IMR-90 (cell line): ENCODE measurements at regions not wholly inside any gene's neighbourhood (a gene's known extent, or its start where the extent isn't known, plus 50 kb on each side); places are given as distances from the start of the nearest gene placed in this dataset.

ENCODE experiments used
- CEBPB ChIP-seq: IDR thresholded peaks from 2 replicates; pipeline ENCODE4 v1.6.1; 2012; ENCODE audit warnings: low read depth, low read length, improper control_type of control experiment
- MXI1 ChIP-seq: IDR thresholded peaks from 2 replicates; pipeline ENCODE4 v1.6.1; 2012; ENCODE audit warnings: low read depth, mild to moderate bottlenecking, low read length, moderate library complexity, borderline replicate concordance
- POLR2A ChIP-seq: IDR thresholded peaks from 2 replicates; pipeline ENCODE4 v1.6.1; 2012; ENCODE audit warnings: mild to moderate bottlenecking, low read depth, low read length
- TF ChIP-seq, protein P1 (sequence below): conservative IDR thresholded peaks from 2 replicates; pipeline ENCODE4 v1.5.1; 2012; ENCODE audit warnings: mild to moderate bottlenecking, low read depth, low read length, improper control_type of control experiment

DNA sequence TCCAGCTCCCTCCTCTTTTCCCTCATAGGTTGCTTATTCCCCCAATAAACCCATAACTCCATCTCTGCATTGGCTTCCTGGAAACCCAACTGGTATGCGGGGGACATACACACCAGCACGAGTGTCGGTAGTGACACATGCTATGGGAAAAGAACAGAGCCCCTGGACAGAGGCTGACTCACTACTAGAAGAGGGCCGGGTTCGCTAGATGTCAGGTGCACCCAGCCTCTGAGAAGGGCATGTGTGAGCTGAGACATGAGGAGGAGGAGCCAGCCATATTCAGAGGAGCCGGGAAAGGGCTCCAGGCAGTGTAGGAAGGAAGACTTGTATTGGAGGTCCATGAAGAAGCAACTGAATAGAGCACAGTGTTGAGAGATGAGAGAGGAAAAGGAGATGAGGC is 241.1 kb downstream of the SOX9 start:
- TF ChIP-seq, protein P1, sequence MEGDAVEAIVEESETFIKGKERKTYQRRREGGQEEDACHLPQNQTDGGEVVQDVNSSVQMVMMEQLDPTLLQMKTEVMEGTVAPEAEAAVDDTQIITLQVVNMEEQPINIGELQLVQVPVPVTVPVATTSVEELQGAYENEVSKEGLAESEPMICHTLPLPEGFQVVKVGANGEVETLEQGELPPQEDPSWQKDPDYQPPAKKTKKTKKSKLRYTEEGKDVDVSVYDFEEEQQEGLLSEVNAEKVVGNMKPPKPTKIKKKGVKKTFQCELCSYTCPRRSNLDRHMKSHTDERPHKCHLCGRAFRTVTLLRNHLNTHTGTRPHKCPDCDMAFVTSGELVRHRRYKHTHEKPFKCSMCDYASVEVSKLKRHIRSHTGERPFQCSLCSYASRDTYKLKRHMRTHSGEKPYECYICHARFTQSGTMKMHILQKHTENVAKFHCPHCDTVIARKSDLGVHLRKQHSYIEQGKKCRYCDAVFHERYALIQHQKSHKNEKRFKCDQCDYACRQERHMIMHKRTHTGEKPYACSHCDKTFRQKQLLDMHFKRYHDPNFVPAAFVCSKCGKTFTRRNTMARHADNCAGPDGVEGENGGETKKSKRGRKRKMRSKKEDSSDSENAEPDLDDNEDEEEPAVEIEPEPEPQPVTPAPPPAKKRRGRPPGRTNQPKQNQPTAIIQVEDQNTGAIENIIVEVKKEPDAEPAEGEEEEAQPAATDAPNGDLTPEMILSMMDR, result no peak
- no peak for TF ChIP-seq POLR2A
- TF ChIP-seq MXI1, result no peak
- no peak for TF ChIP-seq CEBPB
